HK-2 (cell line): ENCODE measurements at regions not wholly inside any gene's neighbourhood (a gene's known extent, or its start where the extent isn't known, plus 50 kb on each side); places are given as distances from the start of the nearest gene placed in this dataset.
A peak's percentile ranks its signal among the peaks of the same experiment; 100 is the strongest.
"Not testable (repeated sequence)": the region's sequence is repeated elsewhere in the genome, so short reads cannot be mapped to it uniquely, and the experiment has no call there.

ENCODE experiments used
- DNase-seq: peaks from one replicate; pipeline ENCODE4 v3.0.0-alpha.2; 2018; ENCODE audit not compliant: unreplicated experiment

DNA sequence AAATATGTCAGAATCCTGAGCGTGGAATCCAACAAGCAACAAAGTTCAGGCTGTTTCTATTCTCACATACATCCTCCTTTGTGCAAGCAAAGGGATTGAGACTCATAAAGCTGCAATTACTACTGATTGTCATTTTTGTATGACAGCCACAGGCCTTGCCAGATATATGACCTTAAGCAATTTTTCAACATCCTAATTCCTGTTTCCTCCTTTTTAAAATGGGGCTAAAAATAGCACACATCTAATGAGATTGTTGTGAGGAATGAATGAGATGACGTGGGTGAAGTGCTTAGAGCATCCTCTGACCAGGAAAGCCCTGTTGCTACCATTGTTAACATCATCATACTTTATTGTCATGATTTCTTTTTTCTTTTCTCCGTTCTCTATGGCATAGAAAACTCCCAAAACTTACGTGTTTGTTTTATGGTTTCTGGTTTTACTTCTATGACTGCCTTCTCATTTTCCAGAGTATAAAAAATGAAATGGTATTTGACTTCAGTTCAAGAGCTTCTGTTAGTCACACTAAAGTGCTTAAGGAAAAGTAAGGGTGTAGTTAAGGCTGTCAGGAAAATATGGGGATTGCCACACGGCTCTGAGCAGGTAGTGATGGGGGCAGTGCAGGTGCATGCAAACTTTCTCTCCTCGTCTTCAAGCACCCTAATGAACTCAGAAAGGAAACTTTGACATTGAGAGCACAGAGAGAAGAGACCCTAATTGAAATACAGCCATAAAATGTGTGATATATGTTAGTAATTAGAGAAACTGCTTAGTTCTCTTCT lies 590.6 kb upstream of the NETO1 start:
- no peak for DNase-seq

DNA sequence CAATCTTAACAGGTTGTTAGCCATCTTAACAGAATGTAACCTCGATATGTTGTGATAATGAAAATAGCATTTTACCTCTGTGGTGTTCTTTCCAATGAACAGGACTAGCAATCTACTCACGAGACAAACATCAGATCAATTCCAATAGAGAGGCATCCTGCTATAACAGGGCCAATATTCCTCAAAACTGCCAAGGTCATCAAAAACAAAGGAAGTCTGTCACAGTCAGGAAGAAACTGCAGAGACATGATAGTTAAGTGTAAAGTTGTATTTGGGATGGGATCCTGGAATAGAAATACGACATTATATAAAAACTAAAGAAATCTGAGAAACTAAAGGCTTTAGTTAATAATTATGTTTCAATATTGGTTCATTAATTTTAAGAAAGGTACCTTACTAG lies 588.9 kb upstream of the NETO1 start:
- DNase-seq, result no peak

DNA sequence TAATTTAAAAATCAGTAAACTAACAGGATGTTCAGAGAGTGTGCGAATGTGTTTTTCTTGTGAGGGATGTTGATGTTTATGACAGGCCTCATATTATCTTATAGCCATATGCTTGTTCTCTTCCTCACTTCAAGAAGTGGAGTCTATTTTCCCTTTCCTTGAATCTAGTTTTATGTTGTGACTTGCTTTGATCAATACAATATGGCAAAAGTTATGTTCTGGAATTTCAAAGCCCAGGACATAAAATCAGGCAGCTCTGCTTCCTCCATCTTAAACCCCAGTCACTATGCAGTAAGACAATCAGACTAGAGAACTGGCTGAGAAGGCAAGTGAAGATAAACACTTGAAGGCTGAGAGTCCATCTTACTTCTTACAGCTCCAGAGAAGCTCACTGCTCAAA lies 585.1 kb upstream of the NETO1 start:
- no peak for DNase-seq

DNA sequence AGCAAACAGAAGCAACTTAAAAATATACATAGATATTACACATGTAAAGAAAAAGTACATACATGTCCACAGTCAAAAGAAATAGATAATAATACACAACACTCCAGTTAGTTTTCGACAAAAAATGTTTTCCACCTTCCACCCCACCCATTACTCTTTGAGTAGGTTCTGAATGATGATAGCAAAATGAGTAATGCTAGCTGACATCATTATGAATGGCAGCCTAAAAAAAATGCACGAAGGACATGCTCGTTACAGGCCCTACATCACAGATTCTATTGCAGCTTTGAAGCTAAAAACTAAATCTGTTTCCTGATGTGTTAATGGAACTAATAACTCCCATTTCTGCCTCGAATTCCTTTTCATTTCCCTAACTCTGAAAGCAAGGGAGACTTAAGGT lies 578.7 kb upstream of the NETO1 start:
- no peak for DNase-seq

DNA sequence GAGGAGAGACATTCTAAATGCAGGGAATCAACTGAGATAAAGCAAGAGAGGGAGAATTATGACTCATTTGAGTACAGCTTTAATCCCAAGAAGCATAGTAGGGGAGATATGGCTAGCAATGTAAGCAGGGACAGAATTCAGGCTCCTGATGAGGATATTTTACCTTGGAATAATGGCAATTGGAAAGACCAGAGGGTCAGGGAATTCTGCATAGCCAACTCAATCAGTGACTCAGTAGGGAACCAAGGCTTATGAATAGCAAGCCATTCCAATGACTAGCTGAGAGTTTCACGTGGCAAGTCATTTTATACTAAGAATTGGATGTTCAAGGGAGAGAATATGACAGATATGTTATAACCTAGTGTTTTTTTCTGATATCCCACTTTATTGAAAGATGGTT lies 563.8 kb upstream of the NETO1 start:
- no peak for DNase-seq

DNA sequence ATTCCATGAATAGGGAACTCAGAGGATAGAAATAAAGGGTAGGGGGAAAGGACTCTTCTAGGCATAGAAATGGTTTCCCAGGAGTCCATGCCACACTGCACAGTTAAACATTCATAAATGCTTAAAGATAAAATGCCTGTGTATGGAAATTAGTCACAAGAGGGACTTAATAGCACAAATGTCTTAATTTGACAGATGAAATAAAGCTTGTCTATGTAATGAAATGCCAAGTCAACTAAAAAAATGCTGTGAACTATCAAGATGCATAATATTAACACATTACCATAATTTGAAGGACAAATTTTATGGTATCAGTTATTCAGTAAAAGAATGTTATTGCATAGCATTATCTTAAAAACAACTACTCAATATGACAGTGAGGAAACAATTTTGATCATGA lies 553.2 kb upstream of the NETO1 start:
- DNase-seq, result no peak

DNA sequence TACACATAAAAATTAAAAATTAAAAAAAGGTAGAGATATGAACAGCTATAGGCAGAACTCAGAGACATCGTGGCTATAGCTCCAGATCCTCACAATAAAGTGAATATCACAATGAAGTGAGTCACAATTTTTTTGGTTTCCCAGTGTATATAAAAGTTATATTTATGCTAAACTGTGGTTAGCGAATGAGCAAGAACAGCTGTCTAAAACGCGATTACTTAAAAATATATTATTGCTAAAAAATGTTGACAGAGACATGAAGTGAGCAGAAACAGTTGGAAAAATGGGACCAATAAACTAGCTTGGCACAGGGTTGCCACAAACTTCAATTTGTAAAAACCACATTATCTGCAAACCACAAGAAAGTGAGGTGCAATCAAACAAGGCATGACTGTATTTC lies 551.7 kb upstream of the NETO1 start:
- DNase-seq, result no peak

DNA sequence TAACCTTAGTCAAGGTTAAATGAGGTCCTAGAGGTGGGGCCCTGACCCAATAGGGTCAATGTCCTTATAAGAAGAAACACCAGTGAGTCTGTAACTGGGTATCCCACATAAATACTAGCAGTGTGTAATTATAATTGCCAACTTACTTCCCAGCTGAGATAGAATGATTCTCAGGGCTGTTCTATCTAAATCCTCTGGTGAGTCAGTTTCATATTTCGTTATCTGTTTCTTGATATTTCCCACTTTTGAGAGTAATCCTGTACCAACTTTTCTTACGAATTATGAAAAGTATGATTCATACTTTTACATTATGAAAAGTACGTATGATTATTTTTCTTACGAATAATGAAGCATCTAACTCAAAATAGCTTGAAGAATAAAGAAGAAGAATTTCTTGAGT lies 546.8 kb upstream of the NETO1 start:
- no peak for DNase-seq

DNA sequence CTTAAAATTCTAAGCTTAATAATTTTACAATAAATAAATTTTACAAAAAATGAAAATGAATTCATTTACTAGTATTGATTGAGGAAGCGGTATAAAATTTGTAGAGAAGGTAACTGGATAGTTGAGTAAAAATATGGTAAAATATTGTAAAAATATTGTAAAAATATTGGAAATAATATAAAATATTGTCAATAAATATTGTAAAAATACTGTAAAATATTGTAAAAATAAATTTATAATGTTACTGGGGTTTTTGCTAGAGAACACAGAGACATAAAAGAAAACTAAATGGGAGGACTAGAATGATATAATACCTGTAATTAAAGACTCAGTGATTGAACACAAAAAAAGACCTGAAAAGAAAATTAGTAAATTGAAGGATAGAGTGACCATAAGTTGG lies 546.3 kb upstream of the NETO1 start:
- DNase-seq, result no peak

DNA sequence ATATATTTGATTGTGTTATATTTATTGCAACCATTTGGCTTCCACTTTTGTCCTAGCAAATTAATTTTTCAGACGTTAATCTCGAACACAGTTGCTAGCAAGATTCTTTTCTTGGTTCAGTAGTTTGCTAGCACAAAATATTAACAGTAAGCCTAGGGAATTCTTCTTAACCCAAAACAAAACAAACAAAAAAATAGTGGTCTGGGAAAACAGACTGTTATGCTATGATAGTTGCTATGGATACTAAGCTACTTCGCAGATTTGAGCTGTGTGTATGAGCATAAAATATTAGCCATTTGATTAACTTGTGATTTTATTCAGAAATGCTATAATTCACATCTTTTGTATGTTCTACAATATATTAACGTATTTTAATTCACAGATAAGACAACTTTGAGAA lies 541.5 kb upstream of the NETO1 start:
- no peak for DNase-seq

DNA sequence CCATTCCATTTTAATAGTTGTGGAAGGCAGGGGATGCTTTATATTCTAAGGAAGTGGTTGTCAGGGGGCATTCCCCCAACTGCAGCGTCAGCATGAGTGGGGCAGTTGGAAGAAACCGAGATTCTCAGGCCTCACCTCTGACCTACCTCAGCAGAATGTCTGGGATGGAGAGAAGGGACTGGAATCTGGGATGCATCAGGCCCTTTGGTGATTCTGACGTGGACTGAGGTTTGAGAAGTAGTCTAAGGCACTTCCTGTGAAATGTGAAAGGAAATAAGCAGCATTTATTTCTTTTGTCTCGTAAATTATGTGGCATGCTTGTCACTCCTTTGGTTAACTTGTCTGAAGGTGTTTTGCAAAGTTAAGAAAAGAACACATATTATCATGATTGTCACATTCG lies 540.7 kb upstream of the NETO1 start:
- DNase-seq, result no peak

DNA sequence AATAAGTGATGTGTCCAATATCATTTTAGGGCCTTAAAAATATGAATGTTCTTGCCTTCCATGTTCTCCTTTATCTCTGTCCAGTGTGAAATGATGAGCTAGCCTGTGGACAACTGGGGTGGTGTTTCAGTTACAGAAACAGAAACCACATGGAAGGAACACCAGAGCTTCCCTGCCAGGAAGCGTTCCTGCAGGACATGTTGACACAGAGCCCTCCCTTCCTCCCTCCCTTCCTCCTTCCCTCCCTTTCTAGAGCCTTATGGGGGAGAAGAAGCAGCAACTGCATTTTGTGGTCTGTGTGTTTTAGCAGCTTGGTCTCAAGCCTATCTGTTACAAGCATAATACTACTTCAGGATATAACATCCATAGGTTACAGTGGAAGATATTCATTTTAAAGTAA lies 539.7 kb upstream of the NETO1 start:
- no peak for DNase-seq

DNA sequence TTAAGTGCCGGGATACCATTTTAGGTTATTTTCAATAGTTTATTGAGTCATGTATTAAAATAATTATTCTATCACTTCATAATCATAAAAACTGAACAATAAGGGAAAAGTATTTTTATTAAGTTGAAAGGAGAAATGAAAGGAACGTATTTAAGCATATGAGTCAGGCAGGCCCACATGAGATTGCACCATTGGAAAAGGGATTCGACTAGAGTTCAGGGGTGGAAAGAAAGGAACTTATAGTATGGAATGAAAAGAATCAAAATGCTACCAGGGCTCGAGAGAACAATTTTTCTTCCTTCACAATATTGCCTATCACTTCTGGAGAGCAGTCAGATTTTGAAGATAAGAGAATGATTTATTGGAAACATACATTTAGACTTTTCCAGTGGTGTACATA lies 516.5 kb upstream of the NETO1 start:
- DNase-seq, result no peak

DNA sequence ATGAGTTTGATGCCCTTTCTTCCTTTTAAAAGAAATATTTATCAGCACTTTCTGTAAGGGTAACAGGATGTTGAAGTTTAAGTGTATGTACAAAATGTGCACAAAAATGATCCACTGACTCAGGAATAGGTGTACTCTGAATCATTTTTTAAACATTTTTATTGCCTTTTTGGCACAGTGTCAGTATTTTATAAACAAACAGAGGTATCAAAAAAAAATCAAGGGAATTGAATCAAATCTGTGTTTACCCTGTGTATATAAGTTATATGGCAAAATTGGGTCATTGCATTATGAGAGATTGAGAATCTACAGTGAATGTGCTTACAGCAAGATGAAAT lies 513.9 kb upstream of the NETO1 start:
- DNase-seq, result no peak

DNA sequence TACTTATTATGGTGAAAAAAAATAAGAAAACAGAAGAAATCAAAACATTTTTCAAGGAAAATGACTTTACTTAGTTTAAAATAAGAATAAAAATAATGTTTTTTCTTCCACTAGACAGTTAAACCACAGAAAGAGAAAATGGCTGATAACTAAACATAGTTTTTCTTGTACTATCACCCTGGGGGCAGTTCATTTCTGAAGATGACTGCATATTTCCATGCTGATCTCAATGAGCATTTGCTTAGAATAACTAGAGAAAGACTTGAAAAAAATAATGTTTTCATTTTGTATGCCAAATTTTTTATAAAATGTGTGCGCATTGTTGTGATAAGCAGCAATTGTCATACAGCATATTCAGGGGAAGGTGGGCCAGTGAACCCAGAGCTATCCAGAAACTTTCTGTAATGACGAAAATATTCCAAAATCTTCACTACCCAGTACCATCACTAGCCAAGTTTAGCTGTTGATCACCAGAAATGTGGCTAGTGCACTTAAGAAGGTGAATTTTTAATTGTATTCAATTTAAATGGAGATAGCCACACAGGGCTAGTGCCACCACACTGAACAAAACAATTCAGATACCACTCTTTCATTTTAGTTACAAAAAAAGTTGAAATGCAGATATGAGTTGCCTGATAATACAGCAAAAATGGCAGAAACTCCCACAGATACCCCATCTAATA lies 513.4 kb upstream of the NETO1 start:
- DNase-seq, result no peak

DNA sequence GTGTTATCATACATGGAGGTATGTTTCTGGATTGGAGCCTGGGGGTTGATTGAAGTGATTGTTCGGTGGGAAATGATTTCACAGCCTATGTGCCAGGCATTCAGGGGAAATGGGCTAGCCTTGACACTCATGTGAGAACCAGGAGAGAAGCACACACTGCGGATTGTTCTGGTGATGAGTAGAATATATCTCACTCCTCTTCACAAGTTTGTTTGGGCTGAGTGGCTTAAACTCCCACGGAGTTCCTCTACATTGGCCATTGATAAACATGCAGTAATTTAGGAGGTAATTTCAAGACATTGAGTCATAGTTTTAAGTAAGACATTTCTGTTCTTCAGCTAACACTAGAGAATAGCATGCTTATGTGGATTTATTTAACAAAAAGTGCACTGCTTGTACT lies 498.9 kb upstream of the NETO1 start:
- no peak for DNase-seq

DNA sequence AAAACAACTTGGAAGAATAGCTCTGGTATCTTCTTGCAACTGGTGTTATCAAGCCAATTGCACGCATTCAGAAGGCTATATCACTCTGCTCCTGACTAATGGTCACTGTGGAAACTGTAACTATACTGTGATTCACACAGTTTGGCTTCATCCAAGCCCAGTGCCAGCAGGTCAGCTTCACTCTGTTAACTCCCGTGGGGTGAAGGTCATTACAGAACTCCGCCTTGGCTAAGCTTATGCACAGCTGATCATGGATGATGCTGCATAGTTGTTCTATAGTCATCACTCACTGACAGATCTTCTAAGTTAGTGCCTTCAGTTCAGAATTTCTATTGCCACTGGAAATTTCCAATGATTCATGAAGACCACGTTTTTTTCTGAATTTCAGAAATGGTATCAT lies 497.2 kb upstream of the NETO1 start:
- peak; percentile 1 for DNase-seq

DNA sequence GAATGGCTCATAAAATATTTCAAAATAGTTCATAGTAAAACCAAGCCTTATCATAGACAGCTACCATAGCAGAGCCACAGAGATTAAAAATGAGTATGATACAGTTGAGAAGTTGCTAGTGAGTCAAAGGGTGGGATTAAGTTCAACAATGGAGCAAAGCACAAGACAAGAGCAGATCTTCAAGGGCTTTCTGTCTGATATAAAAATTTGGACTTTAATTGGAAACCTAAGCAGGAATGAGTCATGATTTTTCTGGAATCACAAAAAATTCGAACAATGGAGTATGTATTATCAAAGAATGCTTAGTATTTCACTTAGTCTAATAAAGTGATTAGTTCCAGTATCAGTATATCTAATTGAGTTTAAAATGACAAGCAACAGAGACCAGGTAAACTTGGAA lies 487.3 kb upstream of the NETO1 start:
- no peak for DNase-seq

DNA sequence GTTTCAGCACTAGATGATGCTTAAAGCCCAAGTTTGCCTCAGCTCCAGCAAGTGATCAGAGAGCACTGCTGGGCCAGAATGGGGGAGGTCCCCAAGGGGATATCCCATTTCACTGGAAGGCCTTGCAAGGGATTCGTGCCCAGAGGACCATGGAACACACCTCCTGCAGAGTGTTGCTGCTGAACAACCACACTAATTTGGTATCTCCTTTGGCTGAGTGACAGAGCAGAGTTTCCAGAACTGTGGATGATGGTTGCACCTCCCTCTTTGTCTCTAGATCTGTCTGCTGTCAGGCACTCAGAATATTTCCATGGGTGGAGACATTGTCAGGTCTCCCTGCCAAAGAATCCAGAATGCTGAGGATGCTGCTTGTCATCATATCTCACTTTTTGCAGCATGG lies 484.8 kb upstream of the NETO1 start:
- DNase-seq, result no peak

DNA sequence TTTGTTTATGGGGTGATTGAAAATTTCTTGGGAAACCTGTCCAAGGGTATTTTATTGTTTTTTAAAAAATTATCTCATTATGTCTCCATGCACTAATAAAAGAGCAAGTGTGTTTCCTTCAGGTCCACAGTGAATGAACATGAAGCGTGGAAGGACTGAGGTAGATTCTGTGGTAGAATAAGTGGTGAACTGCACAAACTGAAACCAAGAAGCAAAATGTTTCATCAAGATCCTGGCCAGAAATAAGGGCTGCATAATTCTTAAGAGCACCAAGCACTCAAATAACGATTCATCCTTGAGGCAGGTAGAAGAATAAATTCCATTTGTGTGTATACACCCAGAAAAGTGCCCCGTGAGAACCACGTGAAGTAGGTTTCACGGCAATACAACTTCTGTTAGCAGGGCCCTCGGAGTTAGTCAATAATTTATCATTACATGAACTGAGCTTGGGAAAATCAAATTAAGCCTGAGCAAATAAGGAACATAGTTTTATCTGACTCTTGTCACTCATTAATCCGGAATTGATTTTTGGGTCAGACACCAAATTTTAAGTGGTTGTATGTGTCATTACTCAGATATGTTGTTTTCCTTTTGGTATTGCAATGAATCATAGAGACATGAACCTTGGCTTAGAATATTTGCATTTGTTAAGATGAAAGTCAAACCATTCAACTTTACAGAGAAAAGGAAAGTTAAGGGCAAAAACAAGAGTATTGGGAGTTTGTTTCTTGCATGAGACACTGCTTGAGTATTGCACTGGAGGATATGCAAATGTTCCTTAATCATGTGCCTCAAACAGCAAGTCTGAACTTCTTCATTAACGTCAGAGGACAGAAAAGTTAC lies 472.6 kb upstream of the NETO1 start:
- DNase-seq, result peak; percentile 43

DNA sequence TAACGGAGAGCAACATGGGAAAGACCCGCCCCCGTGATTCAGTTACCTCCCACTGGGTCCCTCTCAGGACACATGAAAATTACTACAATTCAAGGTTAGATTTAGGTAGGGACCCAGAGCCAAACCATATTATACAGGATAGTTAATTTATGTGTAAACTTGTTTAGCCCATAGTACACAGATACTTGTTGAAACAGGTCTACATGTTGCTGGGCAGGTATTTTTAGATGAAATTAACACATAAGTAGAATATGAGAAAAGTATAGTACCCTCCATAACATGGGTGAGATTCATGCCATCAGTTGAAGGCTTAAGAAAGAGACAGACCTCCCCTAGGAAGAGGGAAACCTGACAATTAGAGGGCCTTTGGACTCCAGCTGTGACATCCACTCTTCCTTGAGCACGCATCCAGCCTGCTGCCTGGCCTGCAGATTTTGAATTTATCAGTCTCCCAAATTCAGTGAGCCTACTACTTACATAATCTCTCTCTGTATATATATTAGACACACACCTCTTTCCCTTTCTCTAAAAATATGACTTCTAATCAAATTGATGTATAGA lies 463.5 kb upstream of the NETO1 start:
- DNase-seq, result no peak

DNA sequence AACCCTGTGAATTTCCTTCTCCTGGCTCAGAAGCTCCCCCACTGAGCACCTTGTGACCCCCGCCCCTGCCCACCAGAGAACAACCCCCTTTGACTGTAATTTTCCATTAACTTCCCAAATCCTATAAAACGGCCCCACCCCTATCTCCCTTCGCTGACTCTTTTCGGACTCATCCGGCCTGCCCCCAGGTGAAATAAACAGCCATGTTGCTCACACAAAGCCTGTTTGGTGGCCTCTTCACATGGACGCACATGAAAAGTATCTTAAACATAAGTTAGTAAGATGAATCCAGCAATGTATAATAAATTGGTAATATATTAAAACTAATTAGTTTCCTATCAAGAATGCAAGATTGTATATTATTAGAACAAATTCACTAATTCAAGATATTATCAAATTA lies 462.3 kb upstream of the NETO1 start:
- not testable (repeated sequence) for DNase-seq
